H1 (cell line): ENCODE measurements at regions not wholly inside any gene's neighbourhood (a gene's known extent, or its start where the extent isn't known, plus 50 kb on each side); places are given as distances from the start of the nearest gene placed in this dataset.

Experiments
- EGR1 ChIP-seq: IDR thresholded peaks from 2 replicates; pipeline ENCODE4 v1.6.1; 2011; ENCODE audit warnings: low read depth, low read length, borderline replicate concordance
- POLR2A ChIP-seq, 2 experiments: IDR thresholded peaks; 1 replicate in 1 of 2; 2 replicates in 1 of 2; pipeline ENCODE4 v1.6.1; 2011; ENCODE audit warnings: low read depth in 2 of 2, low read length in 2 of 2, mild to moderate bottlenecking in 2 of 2; ENCODE audit errors: control extremely low read depth in 1 of 2
- POLR2AphosphoS5 ChIP-seq: IDR thresholded peaks from 2 replicates; pipeline ENCODE4 v1.6.1; 2011; ENCODE audit warnings: low read depth, low read length
- RFX5 ChIP-seq: IDR thresholded peaks from 2 replicates; pipeline ENCODE4 v1.6.1; 2011; ENCODE audit warnings: low read depth, low read length, improper control_type of control experiment, borderline replicate concordance
- SP1 ChIP-seq: IDR thresholded peaks from 2 replicates; pipeline ENCODE4 v1.6.1; 2011; ENCODE audit warnings: low read depth, low read length
- TAF1 ChIP-seq: IDR thresholded peaks from 2 replicates; pipeline ENCODE4 v1.6.1; 2011; ENCODE audit warnings: mild to moderate bottlenecking, low read depth, low read length
- TF ChIP-seq, protein P1 (sequence below): IDR thresholded peaks from 2 replicates; pipeline ENCODE4 v1.6.1; 2012; ENCODE audit warnings: low read length, inconsistent platforms
- TF ChIP-seq, protein P2 (sequence below), 3 experiments: IDR thresholded peaks; 1 replicate in 2 of 3; 2 replicates in 1 of 3; pipeline versions ENCODE4 v1.5.1 to v1.6.1; 2011; ENCODE audit warnings: low read length in 3 of 3, mild to moderate bottlenecking in 3 of 3, inconsistent platforms in 2 of 3, low read depth in 1 of 3, moderate library complexity in 1 of 3; ENCODE audit not compliant: insufficient read depth in 1 of 3; ENCODE audit errors: control extremely low read depth in 1 of 3

DNA sequence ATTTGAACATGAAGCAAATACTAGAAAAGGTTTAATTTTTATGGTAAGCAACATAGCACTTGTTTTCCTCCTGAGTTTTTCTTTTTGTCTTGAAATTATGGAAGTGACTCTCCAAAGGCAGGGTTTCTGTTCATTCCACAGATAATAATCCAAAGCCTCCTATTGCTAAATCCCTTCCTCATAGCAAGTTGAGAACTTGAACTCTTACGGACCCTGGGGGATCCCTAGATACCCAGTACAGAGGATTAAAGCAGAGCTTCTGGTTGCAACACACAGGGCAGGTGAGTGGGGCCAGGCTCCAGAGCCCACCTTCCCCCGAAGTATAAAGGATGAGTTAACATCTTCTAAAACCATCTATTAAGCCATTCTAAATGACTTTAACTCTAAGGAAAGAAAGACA, 294.1 kb downstream of the RMST start:
- TF ChIP-seq SP1 (no peak), POLR2A (IDR thresholded peaks at IDR 0.05; ENCODE audit: control extremely low read depth in 1 of 2, low read depth in 2 of 2, low read length in 2 of 2) (no peak), TAF1 (no peak), EGR1 (no peak), RFX5 (no peak), POLR2AphosphoS5 (no peak)
- TF ChIP-seq, protein P1, sequence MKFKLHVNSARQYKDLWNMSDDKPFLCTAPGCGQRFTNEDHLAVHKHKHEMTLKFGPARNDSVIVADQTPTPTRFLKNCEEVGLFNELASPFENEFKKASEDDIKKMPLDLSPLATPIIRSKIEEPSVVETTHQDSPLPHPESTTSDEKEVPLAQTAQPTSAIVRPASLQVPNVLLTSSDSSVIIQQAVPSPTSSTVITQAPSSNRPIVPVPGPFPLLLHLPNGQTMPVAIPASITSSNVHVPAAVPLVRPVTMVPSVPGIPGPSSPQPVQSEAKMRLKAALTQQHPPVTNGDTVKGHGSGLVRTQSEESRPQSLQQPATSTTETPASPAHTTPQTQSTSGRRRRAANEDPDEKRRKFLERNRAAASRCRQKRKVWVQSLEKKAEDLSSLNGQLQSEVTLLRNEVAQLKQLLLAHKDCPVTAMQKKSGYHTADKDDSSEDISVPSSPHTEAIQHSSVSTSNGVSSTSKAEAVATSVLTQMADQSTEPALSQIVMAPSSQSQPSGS = no peak
- TF ChIP-seq, protein P2, sequence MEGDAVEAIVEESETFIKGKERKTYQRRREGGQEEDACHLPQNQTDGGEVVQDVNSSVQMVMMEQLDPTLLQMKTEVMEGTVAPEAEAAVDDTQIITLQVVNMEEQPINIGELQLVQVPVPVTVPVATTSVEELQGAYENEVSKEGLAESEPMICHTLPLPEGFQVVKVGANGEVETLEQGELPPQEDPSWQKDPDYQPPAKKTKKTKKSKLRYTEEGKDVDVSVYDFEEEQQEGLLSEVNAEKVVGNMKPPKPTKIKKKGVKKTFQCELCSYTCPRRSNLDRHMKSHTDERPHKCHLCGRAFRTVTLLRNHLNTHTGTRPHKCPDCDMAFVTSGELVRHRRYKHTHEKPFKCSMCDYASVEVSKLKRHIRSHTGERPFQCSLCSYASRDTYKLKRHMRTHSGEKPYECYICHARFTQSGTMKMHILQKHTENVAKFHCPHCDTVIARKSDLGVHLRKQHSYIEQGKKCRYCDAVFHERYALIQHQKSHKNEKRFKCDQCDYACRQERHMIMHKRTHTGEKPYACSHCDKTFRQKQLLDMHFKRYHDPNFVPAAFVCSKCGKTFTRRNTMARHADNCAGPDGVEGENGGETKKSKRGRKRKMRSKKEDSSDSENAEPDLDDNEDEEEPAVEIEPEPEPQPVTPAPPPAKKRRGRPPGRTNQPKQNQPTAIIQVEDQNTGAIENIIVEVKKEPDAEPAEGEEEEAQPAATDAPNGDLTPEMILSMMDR (IDR thresholded peaks at IDR 0.05; ENCODE audit: control extremely low read depth in 1 of 3, insufficient read depth in 1 of 3, low read depth in 1 of 3, low read length in 3 of 3) = no peak
